ENCODE measurements at regions not wholly inside any gene's neighbourhood (a gene's known extent, or its start where the extent isn't known, plus 50 kb on each side); places are given as distances from the start of the nearest gene placed in this dataset.

DNA sequence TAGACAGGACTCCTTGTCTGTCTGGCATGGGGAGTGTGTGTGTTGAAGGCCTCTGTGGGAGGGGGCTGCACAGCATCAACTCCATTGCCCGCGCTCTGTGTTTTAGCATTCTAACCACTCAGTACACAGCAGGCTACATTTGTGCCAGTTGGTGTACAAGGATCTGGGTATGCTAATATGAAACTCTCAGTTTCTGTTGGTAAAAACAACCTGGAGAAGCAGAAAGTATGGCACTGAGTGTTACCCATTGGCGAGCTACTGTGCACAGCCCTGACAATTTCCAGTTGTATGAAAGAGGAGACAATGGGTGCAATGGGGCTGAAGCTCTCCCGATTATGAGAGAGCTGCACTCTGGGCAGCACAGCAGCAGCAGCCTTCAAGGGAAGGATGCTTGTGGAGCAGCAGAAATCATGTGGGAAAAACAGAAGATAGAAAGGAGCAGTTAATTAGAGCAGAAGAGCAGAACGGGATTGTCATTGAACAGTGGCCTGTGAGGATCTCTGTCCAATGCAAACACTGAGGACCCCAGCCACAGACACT is 443.6 kb downstream of the CBLN2 start:
- Histone ChIP-seq H3K4me3 (no peak overlapping the region), H3K9me3 (no peaks in the 10 kb centered on the region), H3K27me3 (no peaks in the 10 kb centered on the region), H3K27ac (no peak overlapping the region), H3K36me3 (no peaks in the 10 kb centered on the region), H3K4me1 (no peaks in the 10 kb centered on the region)
- intact Hi-C loops (cut with DNase I; ENCODE audit: low total_unique reads): no loop called here
- DNase-seq: no peak
- TF ChIP-seq, protein P1, sequence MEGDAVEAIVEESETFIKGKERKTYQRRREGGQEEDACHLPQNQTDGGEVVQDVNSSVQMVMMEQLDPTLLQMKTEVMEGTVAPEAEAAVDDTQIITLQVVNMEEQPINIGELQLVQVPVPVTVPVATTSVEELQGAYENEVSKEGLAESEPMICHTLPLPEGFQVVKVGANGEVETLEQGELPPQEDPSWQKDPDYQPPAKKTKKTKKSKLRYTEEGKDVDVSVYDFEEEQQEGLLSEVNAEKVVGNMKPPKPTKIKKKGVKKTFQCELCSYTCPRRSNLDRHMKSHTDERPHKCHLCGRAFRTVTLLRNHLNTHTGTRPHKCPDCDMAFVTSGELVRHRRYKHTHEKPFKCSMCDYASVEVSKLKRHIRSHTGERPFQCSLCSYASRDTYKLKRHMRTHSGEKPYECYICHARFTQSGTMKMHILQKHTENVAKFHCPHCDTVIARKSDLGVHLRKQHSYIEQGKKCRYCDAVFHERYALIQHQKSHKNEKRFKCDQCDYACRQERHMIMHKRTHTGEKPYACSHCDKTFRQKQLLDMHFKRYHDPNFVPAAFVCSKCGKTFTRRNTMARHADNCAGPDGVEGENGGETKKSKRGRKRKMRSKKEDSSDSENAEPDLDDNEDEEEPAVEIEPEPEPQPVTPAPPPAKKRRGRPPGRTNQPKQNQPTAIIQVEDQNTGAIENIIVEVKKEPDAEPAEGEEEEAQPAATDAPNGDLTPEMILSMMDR (IDR thresholded peaks at IDR 0.05): no peak
- TF ChIP-seq POLR2A (IDR thresholded peaks at IDR 0.05): no peak

DNA sequence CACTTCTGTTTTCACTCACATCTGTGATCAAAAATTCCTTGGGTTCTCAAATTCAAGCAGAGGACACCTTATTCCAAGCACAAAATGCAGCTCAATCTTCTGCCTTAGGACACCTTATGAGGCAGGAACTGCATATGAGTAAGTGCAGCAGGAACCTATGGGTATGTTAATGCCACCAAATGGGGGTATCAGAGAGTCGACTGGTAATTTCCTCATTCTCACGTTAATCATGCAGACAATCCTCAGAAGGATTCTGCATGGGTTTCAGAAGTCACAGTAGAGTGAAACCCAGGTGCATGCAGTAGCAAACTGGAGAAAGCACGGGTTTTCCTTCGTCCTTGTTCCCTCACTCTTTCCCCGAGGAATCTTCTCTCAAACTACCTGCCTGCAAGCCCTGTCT is 452.8 kb downstream of the CBLN2 start:
- Histone ChIP-seq H3K27ac (no peak overlapping the region), H3K4me3 (no peak overlapping the region), H3K27me3 (no peaks in the 10 kb centered on the region), H3K36me3 (no peaks in the 10 kb centered on the region), H3K4me1 (no peaks in the 10 kb centered on the region), H3K9me3 (no peaks in the 10 kb centered on the region)
- no peak for TF ChIP-seq POLR2A (IDR thresholded peaks at IDR 0.05)
- intact Hi-C loops (cut with DNase I; ENCODE audit: low total_unique reads): no loop called here
- no peak for DNase-seq

DNA sequence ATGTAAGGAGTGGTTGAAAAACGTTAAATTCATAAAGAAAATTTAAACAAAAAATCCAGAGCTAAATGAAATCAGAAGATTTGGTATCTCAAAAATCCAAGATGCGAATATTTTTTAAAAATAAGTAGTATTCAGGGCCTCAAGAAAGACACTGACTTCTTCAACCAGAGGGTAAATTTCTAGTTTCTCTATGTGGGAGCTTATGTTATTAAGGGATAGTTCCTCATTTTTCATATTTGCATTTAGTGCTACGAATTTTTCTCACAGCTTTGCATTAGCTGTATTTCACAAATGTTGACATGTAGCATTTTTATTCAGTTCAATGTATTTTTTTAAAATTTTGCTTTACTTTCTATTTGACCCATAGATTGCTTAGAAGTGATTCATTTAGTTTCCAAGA is 454.7 kb downstream of the CBLN2 start:
- H3K9me3 ChIP-seq: no peaks in the 10 kb centered on the region
- no peaks in the 10 kb centered on the region for H3K36me3 ChIP-seq
- H3K27ac ChIP-seq: no peak overlapping the region
- DNase-seq: no peak
- no peaks in the 10 kb centered on the region for H3K4me1 ChIP-seq
- H3K4me3 ChIP-seq: no peak overlapping the region
- no peak for TF ChIP-seq POLR2A (IDR thresholded peaks at IDR 0.05)
- TF ChIP-seq, protein P1 (IDR thresholded peaks at IDR 0.05): no peak
- H3K27me3 ChIP-seq: no peaks in the 10 kb centered on the region
- intact Hi-C loops (cut with DNase I; ENCODE audit: low total_unique reads): no loop called here

DNA sequence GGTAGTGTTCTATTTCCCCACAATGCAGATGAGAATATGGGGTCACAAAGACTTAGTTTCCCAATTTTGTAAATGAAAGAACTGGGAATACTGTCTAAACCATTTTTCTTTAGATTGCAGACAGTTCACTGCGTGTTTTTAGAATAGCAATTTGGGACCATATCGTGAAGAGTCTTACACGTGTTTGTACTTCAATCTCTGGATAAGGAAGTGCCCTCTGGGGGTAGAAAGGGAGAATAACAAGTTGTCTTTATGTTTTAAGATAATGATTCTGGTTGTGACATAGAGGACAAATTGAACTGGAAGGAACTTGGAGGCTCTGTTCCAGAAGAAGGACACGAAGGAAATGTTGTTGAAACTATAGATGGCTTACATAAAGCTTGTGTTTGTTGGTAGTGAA is 457.7 kb downstream of the CBLN2 start:
- no peaks in the 10 kb centered on the region for H3K9me3 ChIP-seq
- TF ChIP-seq, protein P1 (IDR thresholded peaks at IDR 0.05): no peak
- no peak for TF ChIP-seq POLR2A (IDR thresholded peaks at IDR 0.05)
- intact Hi-C loops (cut with DNase I; ENCODE audit: low total_unique reads): no loop called here
- no peaks in the 10 kb centered on the region for H3K27me3 ChIP-seq
- no peaks in the 10 kb centered on the region for H3K4me1 ChIP-seq
- no peak overlapping the region for H3K27ac ChIP-seq
- H3K36me3 ChIP-seq: no peaks in the 10 kb centered on the region
- DNase-seq: no peak
- no peak overlapping the region for H3K4me3 ChIP-seq

DNA sequence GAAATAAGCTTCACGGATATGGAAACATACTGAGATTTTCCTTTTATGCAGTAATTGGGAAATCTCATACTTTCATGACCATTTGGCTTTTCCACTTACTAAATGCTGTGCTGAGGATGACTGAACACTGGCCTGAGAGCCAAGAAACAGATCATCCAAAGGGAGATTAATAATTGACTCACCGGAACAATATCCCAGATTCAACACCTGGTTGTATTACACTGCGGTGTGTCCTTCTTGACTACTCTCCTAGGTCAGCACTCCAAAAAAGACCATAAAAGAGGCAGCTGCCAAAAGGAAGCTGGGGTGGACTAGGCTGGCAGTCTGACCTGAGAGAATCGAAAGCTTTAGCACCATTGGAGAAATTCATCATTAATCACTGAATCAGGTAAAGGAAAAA is 469.1 kb downstream of the CBLN2 start:
- TF ChIP-seq, protein P1 (IDR thresholded peaks at IDR 0.05): no peak
- no peak for TF ChIP-seq POLR2A (IDR thresholded peaks at IDR 0.05)
- H3K27ac ChIP-seq: no peak overlapping the region
- intact Hi-C loops (cut with DNase I; ENCODE audit: low total_unique reads): no loop called here

DNA sequence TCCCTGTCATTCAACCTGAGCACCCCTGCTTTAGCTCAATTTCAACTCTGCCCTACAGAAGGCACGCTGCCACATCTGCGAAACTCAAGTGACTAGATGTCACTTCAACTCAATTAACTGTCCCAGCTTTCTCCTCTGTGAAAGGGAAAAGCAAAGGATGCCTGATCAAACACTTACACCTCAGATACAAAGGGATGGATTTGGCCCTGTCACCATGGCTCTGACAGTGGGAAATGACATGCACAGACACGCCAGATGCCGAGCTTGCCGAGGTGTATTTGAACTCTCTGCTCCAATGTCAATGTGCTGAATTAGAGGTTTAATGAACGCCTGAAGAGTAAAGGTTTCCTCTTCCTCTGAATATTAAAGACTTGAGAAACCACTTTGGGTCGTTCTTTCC is 481.1 kb downstream of the CBLN2 start:
- H3K27me3 ChIP-seq: no peaks in the 10 kb centered on the region
- TF ChIP-seq, protein P1 (IDR thresholded peaks at IDR 0.05): no peak
- no peak for TF ChIP-seq POLR2A (IDR thresholded peaks at IDR 0.05)
- H3K4me1 ChIP-seq: no peaks in the 10 kb centered on the region
- H3K9me3 ChIP-seq: no peaks in the 10 kb centered on the region
- intact Hi-C loops (cut with DNase I; ENCODE audit: low total_unique reads): no loop called here
- no peak overlapping the region for H3K4me3 ChIP-seq
- no peak overlapping the region for H3K27ac ChIP-seq
- DNase-seq: no peak
- H3K36me3 ChIP-seq: no peaks in the 10 kb centered on the region

More for the DNA sequence above, 469.1 kb downstream of the CBLN2 start:
- Histone ChIP-seq H3K36me3 (no peaks in the 10 kb centered on the region), H3K4me3 (no peak overlapping the region), H3K27me3 (no peaks in the 10 kb centered on the region), H3K9me3 (no peaks in the 10 kb centered on the region), H3K4me1 (no peaks in the 10 kb centered on the region)
- no peak for DNase-seq

Data from uterus (tissue), 3 donors.